8988T (cell line): ENCODE measurements at regions not wholly inside any gene's neighbourhood (a gene's known extent, or its start where the extent isn't known, plus 50 kb on each side); places are given as distances from the start of the nearest gene placed in this dataset.
"Not testable (repeated sequence)": the region's sequence is repeated elsewhere in the genome, so short reads cannot be mapped to it uniquely, and the experiment has no call there.

Experiments used
- DNase-seq: peaks from one replicate; pipeline ENCODE4 v3.0.0; 2011

DNA sequence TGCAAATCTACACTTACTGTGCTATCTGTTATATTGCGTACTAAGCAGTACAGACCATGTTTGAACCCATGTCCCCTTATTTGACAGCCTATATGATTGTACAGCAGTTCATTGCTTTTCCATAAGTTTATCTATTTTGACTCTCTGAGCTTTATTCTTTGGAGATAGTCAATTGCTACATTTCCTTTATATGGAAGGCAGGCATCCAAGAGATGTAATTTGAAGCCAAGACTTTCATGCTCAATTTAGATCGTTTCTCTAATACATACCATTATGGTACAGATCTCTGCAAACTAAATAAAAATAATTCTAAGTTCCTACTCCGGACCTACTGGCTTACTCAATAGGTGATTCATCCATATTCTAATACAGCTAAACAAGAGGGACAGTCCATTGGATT, 424.8 kb downstream of the TMEM38B start:
- DNase-seq = no peak

DNA sequence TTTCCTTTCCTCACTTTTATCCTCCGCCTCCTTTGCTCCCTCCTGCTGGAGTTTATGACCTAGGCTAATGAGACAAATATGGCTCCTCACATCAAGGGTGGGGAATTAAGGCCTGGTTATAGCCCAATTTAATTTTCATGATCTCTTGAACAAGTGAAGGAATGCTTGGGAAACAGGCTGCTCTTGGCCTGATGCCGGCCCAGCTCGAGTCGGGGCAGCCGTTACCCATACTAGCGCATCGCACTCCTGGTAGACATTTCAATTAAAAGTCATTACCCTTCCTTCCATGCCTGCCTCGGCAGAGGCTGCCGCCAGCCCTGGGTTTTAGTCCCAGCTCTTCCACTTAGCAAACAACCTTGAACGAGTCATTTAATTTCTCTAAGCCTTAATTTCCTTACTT, 425.7 kb downstream of the TMEM38B start:
- no peak for DNase-seq

DNA sequence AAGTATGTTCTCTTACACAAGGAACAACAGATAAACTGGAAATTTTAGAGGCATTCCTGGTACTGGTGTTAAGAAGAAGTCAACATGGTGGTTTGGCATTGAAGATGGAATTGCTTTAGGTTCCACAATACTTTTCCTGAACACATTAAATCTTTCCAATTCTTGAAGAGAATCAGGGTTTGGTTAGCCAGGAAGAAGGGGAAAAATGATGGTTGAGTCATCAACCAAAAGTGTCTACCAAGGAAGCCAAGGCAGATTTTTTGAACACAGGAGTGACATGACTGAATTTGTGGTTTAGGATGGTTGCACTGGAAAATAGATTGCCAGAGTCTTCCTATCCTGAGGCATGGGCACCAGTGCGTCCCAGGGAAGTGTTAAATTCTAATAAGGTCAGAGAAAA, 433.4 kb downstream of the TMEM38B start:
- no peak for DNase-seq

DNA sequence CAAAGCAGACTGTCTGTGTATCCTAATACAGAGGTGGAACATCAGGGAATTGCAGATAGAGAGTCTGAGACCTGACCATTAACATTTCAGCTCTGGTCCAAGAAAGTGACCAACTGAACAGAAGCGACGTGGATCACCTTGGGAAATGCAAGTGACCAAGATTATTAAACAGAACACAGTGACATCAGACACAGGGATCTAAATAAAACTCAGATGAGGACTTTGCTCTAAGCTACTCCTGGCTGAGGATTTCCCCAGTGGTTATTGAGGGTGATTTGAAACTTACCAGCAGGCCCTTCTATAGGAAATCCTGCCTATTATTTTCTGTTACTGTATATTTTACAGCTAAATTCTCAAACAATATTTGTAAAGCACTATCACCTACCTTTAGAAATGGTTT, 436.0 kb downstream of the TMEM38B start:
- no peak for DNase-seq

DNA sequence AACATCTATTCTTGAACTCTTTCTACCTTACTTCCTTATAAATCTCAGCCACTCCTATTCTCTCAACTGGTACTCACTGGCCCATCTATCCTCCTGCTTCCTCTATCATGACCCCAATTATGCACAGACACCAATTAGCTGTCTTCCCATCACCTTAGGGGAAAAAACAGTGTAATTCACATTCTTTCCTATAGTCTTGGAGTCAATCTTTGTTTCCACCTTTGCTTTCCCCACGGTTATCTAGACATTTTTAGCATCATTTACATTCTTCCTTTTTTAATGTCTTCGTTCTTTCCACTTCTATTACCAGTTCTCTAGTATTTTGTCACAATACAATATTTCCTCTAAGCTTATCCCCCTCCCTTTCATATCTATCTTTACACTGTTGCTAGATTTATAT, 449.4 kb downstream of the TMEM38B start:
- no peak for DNase-seq

DNA sequence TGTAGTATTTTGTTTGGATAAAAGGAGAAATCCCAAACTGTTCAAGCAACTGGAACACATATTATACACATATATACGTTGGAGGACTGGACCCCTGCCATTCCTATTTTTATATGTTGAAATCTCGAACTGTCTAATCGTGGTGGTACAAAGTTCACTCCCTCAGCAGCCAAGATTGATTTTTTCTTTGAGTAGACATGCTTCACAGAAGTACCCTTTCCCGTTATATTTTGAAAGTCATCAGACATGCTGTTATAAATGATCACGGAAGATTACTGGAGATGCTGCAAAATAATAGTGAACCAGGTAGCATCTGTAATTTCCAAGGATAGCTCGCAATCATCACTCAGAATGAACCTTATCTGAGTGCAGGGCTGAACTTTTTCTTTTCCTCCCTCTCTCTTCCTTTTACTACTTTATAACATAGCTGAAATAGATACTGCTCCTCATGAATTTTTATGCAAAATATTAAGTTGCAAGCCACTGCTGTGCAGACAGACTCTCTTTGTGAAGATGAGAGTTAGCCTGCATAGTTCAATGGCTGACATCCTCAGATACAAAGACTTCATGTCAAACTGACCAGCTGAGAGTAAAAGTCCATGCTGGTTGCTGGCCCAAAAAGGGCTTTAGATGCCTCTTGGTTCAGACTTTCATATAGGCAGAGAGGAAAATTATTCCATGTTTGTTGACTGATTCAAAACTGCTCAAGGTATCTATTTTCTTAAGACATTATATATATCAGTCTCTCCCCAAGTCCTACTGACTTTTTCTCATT, 451.9 kb downstream of the TMEM38B start:
- DNase-seq = no peak

DNA sequence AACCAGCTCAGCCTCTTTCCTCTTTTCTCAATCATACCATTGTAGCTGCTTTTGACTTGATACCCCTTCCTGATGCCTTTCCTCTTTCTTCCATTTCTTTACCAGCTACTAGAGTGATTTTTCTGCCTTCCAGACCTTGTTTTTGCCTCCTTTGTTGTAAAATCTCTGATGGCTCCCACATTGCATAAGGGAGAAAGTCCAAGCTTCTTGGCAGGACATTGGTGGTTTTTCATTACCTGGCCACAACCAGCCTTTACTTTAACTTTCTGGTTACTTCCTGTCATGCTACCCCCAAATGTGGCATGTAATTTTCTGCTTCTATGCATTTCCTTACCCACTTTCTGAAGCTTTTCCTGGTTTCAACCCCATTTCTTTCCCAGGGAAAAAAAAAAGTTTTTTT, 452.5 kb downstream of the TMEM38B start:
- DNase-seq = no peak

DNA sequence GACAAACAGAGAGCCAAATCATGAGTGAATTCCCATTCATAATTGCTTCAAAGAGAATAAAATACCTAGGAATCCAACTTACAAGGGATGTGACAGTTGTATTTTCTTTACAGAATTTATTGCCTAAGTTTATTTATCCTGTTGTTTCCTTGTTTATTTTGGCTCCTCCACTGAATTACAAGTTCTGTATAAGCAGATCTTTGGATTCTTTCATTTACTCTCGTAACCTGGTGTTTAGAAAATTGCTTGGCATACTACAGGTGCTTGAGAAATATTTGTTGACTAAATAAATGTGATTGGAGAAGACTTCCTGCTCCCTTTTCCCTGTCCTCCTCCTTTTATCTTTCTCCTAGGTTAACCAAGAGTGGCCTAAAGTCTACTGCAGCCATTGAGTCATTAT, 455.6 kb downstream of the TMEM38B start:
- no peak for DNase-seq

DNA sequence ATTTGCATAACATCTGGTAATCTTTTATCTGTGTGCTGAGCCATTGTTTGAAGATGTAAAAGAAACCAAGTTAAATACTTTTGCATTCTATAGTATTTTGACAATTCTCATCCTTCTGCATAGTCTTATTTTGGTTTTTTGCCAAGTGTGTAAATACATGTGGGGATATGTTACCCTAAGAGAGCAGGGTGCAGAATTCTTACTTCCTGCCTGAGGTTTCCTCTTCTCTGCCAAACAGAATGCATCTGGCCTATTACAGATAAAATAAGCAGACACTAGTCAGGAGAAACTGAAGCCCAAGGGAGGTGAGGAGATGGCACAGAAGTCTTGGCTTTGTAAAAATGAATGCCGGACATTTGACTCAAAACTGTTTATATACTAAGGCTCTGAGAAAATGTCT, 462.1 kb downstream of the TMEM38B start:
- DNase-seq = no peak

DNA sequence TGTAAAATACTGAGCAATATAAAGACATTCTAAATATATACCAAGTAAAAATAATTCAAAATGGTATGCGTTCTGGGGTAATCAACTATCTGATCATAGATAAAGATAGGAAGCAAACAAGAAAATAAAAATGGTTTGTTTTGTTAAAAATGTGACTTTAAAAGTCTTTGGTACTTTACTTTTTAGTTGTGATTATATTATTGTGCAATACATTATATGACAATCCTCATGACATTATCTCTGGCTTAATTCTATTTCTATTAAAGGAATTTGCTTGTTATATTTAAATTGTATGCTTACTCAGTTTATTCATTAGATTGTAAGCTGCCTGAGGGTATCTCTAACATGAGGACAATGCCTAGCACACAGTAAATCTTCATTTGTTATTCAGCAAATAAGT, 477.9 kb downstream of the TMEM38B start:
- DNase-seq = no peak

DNA sequence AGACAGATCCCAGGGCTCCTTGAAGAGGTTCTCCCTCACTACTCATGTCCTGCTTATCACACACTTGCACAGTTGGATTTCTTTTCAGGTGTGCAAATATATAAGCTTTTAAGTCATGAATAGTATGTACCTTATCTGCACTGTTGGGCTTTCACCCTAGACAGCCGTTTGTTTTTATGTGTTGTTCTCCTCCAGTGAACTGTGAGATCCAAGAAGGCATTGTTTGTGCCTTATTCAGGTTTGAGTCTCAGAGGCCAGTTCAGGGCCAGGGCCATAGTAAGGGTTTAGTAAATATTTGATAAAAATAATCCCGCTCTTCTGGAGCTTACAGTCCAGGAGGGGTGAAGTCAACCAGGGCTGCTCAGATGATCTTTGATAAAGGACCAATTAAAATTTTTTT, 480.0 kb downstream of the TMEM38B start:
- no peak for DNase-seq

DNA sequence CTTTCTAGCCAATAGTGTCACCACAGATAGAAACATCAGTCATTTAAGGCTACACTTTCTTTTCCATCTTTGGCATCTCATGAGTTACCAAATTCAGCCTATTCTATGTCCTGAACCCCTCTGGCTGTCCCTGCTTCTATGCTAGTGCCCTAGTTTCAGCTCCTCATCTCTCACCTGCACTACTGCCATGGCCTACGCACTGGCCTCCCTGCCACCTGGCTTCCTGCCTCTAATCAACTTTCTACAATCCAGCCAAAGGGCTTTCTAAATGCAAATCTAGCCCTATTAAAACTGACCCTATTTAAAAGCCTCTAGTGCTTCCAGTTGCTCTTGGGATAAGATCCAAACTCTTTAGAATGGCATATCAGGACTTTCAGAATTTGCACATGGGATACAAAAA, 482.9 kb downstream of the TMEM38B start:
- no peak for DNase-seq

DNA sequence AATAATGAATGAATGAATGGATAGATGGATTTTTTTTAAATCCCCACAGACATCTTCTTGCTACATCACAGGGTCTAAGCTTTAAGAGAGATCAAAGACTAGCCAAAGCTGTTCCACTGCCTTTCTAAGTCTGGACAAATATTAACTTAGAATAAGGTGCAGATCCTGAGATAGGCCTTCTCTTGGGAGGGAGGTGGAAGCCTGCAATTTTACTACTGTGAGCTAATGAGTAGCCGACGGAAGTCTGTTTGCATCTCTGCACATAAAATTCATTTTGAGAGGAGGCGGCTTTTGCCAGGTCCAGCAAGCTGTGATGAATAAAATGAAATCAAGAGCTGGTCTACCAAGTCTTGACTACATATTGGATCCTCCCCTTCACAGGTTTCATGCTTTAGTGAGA, 484.9 kb downstream of the TMEM38B start:
- no peak for DNase-seq

DNA sequence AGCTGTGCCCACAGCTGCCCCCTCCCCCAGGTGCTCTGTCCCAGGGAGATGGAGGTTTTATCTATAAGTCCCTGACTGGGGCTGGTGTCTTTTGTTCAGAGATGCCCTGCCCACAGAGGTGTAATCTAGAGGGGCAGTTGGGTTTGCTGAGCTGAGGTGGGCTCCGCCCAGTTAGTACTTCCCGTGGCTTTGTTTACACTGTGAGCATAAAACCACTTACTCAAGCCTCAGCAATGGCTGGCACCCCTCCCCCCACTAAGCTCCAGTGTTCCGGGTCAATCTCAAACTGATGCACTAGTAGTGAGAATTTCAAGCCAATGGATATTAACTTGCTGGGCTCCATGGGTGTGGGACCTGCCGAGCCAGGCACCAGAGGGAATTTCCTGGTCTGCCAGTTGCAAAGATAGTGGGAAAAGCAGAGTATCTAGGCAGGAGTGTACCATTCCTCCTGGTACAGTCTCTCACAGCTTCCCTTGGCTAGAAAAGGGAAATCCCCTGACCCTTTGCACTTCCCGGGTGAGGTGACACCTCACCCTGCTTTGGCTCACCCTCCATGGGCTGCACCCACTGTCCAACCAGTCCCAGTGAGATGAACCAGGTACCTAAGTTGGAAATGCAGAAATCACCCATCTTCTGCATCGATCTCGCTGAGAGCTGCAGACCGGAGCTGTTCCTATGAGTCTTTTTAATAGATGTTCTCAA, 509.6 kb downstream of the TMEM38B start:
- not testable (repeated sequence) for DNase-seq

DNA sequence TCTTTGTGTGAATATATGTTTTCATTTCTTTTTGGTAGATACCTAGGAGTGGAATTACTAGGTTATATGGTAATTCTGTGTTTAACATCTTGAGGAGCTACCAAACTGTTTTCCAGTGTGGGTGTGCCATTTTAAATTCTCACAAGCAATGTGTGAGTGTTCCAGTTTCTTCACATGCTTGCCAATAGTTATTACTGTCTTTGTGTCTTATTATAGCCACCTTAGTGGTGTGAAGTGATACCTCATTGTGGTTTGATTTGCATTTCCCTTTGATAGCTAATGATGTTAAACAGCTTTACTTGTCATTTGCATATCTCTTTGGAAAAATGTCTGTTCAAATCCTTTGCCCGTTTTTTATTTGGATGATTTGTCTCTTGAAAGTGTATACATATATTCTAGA, 513.0 kb downstream of the TMEM38B start:
- no peak for DNase-seq

DNA sequence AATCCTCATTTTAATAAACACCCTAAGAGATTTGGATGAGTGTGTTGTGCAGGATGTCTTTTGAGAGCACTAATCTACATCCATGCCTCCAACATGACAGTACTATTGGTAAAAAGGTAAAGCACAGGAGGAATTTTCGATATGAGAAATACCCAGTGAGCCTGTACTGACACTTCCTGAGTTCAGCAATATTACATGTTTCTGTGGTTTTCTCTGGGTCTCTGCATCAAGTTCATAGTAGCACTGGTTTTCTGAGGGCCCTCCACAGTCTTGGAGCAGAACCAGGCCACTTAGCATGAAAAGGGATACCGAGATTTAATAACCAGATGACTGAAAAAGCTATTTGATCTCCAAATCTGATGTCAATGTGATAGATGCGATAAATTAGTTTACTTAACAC, 524.1 kb downstream of the TMEM38B start:
- DNase-seq = no peak

DNA sequence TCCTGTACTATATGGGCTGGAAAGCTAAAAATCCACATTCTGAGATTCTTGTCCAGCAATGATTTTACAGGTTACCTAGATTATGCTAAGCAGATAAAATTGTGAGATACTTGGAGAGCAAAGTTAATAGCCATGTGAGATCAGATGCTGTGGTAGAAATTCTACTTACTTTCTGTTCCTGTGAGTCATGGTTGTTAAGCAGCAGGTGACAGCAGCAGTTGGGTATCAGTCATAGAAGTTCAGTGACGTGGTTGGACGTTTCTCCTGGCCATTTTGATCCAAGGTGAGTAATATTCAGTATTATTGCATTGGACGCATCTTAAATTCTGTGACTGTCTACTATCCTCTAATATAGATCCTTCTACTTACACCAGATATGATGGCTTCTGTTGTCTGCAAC, 524.5 kb downstream of the TMEM38B start:
- DNase-seq = no peak

DNA sequence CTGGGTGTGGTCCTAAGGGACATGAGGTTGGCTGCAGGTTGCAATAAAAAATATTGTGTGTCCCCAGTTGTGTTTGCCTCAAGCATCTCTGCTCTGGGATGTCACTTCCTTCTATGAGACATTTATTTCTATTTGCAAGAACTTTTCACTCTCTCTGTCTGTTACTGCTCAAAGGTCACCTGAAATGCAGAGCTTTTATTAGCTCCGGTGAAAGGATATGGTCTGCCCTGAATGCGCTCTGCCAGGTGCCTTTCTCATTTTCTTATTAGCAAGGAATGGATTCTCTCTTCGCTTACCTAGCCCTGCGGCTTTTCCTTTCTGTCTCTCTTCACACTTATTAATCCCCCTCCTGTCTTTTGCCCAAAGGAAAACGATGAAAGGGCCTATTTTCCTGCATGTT, 526.1 kb downstream of the TMEM38B start:
- DNase-seq = no peak

DNA sequence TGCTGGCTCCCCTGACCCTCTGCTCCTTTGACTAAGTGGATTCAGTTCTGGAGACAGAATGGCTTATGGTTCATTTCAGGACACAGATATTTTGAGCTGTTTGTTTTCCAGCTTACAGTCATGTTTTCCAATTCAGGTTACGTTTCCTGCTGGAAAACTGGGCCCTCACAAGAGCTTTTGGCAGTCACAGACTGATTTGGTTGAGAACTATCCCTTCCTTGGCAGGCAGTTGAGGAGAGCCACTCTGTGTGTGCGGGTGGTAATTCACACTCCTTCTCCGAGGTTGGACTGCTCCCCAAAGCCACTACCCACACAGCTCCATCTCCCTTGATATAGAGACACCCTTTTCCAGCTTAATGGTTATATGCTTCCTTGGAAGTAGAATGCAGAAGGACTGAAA, 534.5 kb downstream of the TMEM38B start:
- DNase-seq = no peak

DNA sequence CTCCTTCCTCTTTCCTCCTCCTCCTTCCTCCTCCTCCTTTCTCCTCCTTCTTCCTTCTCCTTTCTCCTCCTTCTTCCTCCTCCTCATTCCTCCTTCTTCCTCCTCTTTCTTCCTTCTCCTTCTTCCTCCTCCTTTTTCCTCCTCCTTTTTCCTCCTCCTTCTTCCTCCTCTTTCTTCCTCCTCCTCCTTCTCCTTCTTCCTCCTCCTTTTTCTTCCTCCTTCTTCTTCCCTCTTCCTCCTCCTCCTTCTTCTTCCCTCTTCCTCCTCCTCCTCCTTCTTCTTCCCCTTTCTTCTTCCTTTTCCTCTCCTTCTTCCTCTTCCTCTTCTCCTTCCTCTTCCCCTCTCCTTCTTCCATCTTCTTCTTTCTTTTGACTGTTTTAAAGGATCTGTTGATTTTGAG, 538.8 kb downstream of the TMEM38B start:
- no peak for DNase-seq

DNA sequence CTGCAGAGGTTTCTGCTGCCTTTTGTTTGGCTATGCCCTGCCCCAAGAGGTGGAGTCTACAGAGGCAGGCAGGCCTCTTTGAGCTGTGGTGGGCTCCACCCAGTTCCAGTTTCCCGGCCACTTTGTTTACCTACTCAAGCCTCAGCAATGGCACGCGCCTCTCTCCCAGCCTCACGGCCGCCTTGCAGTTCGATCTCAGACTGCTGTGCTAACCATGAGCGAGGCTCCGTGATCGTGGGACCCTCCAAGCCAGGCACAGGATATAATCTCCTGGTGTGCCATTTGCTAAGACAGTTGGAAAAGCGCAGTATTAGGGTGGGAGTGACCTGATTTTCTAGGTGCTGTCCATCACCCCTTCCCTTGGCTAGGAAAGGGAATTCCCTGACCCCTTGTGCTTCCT, 566.6 kb downstream of the TMEM38B start:
- not testable (repeated sequence) for DNase-seq

DNA sequence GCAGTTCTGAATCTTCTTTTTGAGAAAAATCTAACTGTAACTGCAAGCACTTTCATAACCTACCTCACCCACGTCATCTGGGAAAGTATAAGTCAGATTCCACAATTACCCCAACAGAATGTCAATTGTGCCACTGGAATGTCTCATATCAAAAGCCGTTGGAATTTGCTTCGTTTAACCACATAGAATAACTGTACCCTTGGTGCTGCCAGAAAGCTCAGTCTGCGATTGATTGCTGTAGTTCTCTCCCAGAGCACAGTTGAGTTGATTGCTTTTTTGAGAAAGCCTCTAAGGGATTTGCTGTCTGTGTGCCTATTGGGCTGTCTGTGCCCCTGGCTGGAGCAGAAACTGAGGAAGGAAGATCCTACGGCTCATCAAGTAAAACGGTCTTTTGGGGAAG, 583.6 kb downstream of the TMEM38B start:
- no peak for DNase-seq

DNA sequence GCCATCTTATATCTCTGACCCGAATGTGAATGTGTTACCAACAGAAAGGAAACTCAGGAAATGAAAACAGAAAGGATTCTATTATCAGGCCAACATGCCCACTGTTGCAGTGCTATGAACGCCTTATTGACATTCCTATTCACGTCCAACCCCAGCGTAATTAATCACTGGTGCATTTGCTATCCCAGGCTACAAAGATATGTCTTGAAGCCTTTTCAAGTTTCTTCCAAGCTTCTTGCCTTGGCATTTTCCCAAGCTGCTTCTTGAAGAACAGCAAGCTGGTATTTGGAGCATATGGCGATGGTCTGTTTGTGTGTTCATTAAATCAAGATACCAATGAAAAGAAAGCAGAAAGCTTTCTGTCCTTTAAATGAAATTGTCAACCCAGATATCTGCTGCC, 579.2 kb upstream of the ZNF462 start:
- no peak for DNase-seq

DNA sequence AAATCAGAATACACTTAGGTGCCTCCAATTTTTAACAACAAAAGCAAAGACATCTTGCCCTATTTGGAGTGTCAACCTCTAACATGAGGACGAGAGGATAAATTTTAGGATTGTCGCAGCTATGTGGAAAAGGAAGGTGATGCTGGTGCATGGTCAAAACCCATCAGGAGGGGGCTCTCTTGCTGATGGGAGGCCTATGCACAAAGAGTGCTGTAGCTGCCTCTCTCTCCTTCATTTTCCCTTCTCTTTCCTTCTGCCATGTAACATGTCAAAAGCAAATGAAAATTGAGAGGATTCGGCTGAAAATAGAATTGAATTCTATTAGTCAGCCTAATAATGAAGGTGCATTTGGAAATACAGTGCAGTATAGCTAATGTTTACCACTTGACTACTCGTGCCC, 578.7 kb upstream of the ZNF462 start:
- DNase-seq = no peak

DNA sequence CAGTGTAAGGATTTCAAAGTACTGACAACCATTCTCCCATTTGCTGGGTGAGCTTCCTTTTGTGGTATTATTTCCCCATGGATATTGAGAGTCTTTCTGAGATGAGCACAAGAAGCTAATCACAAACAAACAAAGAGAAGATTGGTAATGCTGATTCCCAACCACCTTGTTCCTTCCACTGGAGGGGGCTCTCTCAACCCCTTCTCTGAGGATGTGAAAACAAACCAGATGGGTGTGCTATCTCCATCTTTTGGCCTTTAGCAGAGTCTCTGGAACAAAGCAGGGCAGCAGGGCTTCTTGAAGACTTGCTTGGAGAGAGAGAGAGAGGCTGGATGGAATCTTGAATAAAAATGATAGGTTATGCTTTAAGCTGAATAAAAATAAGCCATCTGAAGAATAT, 576.7 kb upstream of the ZNF462 start:
- peak; percentile 14 for DNase-seq
